Fibroblast of skin of left quadriceps (primary cell): ENCODE measurements at regions not wholly inside any gene's neighbourhood (a gene's known extent, or its start where the extent isn't known, plus 50 kb on each side); places are given as distances from the start of the nearest gene placed in this dataset.
A peak's percentile ranks its signal among the peaks of the same experiment; 100 is the strongest.
"Not testable (repeated sequence)": the region's sequence is repeated elsewhere in the genome, so short reads cannot be mapped to it uniquely, and the experiment has no call there.

Experiments
- DNase-seq, 2 experiments: peaks; one replicate each; pipeline ENCODE4 v3.0.0-alpha.2; 2013; ENCODE audit warnings: low read depth in 2 of 2

DNA sequence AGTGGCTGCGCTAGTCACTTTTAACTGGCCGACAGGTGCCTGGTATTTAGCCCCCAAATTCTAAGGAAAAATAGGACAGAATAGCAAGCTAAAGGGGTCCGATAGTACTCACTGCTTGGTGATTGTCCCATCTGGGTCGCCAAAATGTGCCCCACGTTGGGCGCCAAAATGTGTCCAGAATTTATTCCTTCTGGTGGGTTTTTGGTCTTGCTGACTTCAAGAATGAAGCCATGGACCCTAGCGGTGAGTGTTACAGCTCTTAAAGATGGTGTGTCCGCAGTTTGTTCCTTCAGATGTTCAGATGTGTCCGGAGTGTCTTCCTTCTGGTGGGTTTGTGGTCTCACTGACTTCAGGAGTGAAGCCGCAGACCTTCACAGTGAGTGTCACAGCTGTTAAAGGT, 144.8 kb upstream of the XIRP2 start:
- DNase-seq = not testable (repeated sequence)

DNA sequence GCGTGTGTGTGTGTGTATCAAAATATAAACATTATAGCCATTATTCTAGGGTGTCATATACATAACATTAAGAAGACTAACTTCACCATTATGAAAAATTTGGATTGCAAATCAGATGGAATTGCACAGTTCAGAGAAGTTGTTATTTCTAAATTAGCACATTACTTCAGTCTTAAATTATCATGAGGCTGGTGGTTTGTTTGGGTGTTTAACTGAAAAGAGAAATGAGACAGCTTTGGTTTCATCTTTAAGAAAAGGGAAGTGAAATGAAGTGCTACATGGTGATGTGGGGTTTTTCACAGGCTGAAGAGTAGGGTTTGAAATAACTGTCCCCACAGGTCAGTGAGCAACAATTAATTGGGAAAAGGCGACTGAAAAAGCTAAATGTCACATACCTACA, 161.2 kb upstream of the XIRP2 start:
- DNase-seq = no peak

DNA sequence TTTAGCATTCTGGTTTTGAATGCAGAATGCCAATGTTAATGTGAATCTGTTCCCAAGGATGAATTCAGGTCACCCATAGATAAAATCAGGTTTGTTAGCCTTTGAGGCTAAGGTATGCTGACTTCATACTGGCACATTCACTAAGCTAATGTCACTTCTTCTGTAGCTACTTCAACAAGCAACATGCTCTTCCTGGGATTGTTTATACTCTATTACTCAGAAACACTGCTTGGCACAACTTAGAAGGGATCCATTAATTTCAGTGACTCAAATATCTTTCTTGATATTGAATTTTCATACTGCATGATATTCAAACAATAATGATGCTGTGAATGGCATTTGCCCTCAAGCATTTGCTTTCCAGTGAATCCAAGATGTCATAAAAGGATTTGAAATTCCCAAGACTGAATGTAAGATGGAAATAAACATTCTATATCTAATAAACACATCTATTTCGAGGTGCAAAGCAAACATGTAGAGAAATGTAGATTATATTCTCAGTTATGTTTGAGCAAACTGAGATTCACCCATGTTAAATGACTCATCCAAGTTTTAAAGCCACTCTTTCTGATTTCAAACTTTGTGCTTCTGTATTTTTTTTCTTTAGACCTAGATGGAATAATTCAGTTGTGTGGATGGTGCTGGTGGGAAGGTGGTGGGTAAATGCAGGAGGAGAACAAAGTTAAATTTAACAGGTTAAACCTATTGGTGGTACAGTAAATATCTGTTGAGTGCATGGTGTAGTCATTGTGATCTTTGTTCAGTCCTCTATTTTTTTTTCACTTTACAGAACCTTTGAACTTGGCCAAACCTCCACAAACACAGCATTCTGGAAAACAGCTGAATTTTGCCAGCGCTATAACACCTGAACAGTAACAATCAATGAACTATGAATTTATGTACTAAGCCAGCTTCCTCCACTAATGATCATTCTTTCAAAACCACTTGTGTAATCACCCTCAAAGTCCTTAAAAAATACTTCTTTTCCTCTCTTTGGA, 162.1 kb upstream of the XIRP2 start:
- DNase-seq = no peak

DNA sequence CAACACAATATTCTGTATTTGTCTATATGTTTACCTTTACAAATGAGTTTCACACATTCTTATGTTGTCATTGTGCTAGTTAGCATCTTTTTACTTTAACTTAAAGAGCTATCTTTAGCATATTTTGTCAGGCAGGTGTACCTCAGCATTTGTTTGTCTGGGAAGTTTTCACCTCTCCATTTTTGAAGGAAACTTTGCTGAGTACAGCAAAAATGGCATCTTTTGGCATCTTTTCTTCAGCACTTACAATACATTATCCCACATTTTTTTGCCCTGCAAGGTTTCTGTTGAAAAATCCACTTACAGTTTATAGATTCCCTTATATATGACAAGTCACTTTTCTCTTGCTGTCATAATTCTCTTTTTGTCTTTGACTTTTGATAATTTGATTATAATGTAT, 171.3 kb upstream of the XIRP2 start:
- DNase-seq = no peak

DNA sequence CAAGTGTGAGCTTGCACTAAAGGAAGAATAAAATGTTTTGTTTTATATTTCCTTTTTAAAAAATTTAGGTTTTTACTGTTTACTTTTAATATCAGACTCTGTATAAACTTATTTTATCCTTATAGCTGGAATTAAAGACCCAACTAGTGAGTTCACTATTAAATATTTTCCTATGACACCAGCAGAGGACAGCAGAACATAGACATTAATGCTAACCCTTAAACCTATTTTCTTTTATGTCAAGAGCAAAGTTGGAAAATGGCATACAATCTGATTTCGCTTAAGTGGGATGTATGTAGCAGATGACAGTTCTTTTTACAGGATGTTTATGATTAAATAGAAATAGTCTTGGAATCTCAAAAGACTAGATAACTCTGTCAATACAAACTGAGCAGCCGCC, 188.2 kb upstream of the XIRP2 start:
- no peak for DNase-seq

DNA sequence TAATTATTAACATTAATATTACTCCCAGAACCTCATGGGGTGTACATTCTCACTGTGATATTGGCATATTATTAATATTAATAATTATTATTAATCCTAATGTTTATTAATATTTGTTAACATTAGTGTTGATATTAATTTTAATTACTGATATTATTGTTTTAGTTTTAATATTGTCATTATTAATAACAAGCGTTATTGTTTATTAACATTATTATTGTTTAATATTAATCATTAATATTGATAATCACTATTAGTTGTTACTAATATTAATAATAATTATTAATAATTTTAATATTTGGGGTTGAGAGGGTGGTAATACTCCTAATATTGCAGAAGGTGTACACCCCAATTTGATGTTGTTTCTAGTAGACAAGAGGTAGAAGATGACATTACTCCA, 193.1 kb upstream of the XIRP2 start:
- DNase-seq = no peak

DNA sequence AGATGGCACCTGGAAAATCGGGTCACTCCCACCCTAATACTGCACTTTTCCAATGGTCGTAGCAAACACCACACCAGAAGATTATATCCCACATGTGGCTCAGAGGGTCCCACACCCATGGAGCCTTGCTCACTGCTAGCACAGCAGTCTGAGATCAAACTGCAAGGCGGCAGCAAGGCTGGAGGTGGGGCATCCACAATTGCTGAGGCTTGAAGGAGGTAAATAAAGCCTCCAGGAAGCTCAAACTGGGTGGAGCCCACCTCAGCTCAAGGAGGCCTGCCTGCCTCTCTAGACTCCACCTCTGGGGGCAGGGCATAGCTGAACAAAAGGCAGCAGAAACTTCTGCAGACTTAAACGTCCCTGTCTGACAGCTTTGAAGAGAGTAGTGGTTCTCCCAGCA, 192.0 kb upstream of the SCN7A start:
- not testable (repeated sequence) for DNase-seq

DNA sequence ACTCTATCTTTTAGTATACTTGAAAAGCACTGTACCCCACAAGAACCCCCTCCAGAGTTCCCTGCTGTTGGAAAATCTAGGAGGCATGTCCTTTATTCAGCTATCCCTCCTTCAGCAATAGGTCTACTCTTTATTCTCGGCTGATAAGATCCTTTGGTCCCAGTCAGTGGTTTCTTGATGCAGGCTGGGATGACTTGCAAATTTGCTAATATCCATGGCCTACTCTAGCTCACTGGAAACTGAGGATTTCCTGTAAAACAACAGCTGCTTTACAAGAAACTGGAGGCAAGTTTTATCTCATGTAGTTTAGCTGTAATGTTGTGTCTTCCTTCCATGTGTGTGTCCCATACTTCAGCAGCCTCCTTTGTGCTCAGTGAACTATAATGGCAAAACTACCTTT, 183.9 kb upstream of the SCN7A start:
- DNase-seq = no peak

DNA sequence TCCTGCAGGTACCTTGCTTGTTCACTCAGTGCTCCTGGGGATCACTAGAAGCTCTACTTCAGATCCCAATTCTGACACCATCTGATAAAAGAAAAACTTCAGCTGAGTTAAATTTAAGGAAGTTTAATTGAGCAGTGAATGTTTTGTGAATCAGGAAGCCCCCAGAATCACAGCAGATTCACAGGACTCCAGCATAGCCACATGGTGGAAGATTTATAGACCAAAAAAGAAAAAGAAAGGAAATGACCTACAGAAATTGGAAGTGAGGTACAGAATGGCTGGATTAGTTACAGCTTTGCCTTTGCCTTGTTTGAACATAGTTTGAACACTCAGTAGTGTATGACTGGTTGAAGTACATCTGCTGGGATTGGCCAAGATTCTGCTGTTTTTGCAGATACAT, 182.7 kb upstream of the SCN7A start:
- no peak for DNase-seq

DNA sequence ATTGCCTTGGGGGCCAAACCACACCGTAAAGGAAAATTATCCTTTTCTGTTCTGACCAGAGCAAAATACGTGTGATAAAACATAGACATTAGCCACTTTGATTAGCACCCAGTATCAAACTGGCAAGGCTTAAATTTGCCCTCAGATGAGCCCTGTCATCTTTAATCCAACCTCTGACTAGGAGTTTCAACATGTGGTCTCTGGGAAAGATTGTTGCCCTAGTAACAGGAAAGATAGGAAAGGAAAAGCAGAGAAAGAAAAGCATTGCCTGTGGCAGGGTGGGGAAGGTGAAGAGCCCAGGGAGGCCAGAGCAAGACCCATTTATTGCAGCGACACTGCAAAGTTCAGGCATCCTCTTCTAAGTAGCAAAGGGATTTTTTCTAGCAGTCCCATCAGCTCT, 181.5 kb upstream of the SCN7A start:
- no peak for DNase-seq

DNA sequence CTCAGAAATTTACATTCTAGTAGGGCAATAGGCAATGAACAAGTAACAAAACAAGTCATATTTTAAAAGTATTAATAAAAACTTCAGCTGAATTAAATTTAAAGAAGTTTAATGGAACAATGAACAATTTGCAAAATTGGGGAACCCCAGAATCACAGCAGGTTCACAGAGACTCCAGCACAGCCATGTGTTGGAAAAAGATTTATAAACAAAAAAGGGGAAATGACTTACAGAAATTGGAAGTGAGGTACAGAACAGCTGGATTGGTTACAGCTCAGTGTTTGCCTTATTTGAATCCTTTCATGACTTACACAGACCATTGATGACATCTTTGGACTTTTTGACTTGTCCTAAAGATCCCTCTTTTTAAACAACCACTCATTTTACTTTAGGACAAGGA, 179.9 kb upstream of the SCN7A start:
- DNase-seq = no peak

DNA sequence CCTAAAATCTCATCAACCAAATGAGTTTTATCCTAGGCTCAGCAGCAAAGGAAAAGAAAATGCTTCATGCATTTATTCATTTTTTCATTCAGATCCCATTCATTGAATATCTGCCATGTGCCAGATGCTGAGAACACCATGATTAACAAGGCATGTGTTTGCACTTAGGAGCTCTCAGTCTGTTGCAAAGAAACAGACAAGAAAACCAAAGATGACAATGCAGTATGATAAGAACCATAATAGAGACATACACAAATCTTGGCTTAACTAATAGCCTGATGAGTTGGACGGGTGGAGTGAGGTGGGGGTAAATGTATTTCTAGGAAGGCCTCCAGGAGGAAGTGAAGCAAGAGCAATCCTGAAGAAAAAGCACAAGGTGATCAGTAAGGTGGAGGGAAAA, 177.8 kb upstream of the SCN7A start:
- peak; percentile 25 to 26 for DNase-seq

DNA sequence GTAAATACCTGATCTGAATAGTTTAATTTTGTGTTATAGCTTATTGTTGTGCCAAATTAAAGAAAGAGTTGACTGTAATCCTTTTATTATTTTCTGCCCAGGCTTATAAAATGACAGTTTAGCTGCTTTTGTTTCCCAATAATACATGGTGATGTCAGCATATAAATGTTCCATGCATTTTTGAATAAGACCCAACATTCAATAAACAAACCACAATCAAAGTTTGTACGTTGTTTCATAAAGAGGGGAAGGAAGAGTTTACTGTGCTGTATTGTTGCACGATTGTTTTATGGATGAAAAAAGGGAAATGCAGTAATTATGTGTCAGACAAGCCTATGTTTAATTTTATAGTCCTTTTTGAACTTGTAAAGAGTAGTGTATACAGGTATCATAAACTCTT, 177.2 kb upstream of the SCN7A start:
- DNase-seq = peak in 1 of 2 experiments; percentile 22

DNA sequence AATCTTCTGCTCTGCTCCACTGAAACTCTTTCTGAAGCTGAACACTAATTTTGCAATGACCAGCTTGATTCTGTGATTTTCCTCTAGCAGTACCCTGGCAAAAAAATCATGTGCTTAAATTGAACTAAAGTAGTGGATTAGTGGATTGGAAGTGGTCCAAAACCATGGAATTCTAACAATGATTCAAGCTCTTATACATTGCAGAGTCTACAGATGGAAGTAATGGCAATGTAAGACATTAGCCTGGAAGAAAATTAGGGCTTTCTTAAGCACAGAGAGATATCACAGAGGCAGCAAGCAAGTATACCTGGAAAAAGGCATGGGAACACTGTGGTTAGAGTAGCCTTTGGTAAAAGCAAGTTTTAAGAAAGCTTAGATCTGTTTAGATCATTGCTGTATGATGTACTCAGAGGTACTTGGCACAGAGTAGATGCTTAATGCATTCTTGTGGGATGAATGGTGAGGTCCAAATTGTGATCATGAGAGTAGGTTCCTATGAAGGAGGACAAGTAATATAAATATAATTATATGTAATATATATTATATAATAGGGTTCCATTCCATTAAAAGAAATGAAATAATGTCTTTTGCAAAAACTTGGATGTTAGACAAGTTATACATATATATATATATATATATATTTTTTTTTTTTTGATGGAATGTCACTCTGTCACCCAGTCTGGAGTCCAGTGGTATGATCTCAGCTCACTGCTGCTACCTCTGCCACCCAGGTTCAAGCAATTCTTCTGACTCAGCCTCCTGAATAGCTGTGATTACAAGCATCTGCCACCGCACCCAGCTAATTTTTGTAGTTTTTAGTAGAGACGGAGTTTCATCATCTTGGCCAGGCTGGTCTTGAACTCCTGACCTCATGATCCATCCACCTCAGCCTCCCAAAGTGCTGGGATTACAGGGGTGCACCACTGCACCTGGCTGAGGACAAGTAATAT, 172.2 kb upstream of the SCN7A start:
- DNase-seq = peak; percentile 68

DNA sequence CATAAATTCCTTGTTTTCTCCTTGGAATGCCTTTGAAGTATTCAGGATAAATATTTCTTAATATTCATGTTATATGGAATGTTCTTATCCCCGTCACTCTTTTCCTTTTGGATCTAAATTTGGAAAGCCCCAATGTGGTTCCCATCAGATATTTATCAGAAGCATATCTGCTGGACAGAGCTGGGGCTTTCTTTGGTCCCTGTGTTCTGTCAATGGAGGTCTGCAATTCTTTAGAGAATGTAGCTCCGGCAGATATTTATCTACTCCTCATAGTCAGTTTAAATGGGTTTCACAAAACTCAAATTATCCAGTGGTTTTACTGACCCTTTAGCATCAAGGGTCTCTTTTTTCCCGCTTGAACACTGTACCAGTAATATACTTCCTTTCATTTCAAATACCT, 167.8 kb upstream of the SCN7A start:
- no peak for DNase-seq

DNA sequence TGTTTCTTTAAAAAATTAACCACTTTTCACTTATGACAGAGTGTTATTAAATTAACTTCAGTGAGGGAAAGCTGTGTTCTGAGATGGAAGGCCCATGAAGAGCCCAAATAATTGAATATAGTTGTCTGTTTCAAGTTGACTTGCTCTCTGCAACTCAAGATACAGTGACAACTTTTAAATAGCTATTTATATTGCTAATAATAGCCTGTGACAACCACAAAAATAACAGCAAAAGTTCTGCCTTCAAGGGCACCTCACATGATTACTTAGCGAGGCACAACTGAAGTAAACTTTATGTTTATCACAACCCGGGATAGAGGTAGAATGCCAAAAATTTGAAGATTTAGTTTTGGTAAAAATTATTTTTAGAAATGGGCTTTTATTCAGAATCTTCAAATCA, 167.3 kb upstream of the SCN7A start:
- no peak for DNase-seq

DNA sequence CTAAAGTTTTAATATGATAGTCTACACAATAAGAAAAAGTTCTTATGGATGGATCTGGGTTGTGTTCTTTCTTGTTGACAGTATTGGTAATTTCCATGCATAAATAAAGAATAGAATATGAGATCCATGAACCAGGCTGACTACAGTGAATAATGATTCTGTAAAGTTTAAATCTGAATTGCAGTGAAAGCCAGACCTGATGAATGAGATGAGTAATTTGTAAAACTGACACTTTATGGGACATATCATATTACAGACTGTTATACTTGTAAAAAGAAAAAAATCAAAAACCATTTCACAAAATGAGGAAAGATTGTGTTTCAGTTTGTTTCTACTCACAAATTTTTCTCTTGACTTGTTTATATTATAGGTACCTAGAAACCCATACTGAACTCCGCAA, 164.9 kb upstream of the SCN7A start:
- DNase-seq = no peak

DNA sequence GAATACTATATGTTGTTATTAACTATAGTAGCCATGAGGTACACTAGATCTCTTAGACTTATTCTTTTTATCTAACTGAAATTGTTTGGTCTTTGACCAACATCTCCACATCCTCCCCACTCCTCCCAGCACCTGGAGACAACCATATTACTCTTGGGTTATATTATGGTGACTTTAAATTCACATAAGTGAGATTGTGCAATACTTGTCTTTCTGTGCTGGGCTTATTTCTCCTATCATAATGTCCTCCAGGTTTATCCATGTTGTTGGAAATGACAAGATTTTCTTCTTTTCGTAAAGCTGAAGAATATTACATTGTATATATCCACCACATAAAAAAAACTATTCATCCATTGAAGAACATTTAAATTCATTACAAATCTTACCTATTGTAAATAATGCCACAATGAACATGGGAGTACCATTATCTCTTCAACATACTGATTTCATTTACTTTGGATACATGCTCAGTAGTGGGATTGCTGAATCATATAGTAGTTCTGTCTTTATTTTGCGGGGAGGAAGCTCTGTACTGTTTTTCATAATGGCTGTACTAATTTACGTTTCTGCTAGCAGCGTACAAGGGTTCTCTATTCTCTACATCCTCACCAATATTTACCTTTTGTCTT, 159.2 kb upstream of the SCN7A start:
- peak; percentile 37 to 44 for DNase-seq

DNA sequence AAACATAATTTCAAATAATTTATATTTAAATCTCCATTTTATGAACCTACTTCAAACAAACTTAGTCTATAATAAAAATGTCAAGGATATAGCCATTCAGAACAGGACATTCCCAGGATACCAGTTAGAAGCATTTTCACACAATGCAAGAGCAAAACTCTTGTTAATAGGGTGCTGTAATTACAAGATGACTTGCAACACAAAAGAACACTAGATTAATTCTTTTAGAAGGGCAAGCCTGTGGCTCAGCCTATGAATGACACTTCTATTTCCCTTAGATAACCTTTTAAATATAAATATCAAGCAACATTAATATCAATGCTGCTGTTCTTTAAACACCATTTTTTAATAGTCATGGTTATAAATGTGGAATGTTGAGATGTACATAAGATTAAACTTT, 157.9 kb upstream of the SCN7A start:
- no peak for DNase-seq

DNA sequence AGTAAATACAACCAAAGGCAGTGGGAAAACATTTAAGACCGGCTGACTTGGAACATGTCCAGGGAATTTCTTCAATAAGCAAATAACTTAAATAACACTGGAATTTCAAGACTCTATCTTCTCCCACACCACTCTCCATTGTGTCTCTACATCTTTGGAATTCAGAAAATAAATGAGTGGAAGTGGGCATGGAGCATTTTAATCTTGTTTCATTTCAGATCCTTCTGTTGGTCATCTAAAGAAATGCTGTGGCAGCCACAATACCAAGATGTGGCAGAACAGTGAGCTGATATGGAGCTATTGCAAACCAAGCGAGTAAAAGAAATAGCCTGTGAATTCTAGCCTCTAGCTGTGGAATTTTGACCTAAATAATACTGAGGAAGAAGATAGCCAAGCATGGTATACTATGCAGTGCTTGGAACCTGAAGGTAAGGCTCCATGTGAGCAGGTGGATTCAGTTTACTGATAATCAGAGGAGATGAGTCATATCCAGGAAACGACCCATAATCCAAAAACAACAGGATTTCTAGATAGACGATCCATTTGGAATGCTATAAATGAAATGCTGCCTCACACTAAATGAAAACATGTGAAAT, 157.1 kb upstream of the SCN7A start:
- peak; percentile 30 to 37 for DNase-seq

DNA sequence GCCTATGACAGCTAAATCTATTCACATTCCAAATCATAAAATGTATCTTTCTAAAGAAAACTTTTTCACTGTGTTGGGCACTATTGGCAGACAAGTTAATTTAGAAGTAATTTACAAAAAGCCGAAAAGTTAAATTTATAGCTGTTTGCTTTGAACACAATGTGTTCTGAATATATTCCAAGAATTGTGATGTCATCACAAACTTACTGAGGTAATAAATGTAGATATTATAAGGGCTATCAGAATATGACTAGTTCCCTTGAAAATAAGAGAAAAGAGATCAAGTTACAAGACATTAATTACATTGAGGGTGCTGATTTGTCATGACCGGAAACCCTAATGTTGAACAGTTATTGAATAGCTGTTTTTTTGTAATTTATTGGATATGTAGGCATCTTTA, 153.9 kb upstream of the SCN7A start:
- no peak for DNase-seq

DNA sequence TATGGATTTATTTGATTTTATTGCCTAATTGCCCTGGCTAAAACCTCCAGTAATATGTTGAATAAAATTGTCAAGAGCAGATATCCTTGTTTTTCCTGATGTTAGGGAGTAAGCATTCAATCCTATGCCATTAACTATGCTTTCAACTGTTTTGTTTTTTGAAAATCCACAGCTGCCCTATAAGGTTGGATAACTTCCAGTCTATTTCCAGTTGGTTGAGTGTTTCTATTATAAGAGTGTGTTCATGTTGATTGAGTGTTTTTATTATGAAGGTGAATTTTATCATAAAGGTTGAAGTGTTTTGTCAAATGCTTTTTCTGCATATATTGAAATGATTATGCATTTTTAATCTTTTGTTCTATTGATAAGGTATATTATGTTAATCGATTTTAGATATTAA, 149.9 kb upstream of the SCN7A start:
- DNase-seq = no peak
